H1 (cell line): ENCODE measurements at regions not wholly inside any gene's neighbourhood (a gene's known extent, or its start where the extent isn't known, plus 50 kb on each side); places are given as distances from the start of the nearest gene placed in this dataset.

Source experiments
- CREB1 ChIP-seq: IDR thresholded peaks from 2 replicates; pipeline ENCODE4 v1.6.1; 2012; ENCODE audit warnings: inconsistent platforms
- CTBP2 ChIP-seq: IDR thresholded peaks from 2 replicates; pipeline ENCODE4 v1.7.0; 2011; ENCODE audit warnings: borderline replicate concordance, mild to moderate bottlenecking, moderate library complexity, mixed read lengths, low read length; ENCODE audit not compliant: insufficient read depth, insufficient read length
- JUN ChIP-seq: IDR thresholded peaks from 2 replicates; pipeline ENCODE4 v1.6.1; 2011; ENCODE audit warnings: low read depth, mild to moderate bottlenecking, improper control_type of control experiment, low read length
- TAF1 ChIP-seq: IDR thresholded peaks from 2 replicates; pipeline ENCODE4 v1.6.1; 2011; ENCODE audit warnings: mild to moderate bottlenecking, low read depth, low read length
- TF ChIP-seq, protein P1 (sequence below): IDR thresholded peaks from 2 replicates; pipeline ENCODE4 v1.6.1; 2011; ENCODE audit warnings: low read length, improper control_type of control experiment

DNA sequence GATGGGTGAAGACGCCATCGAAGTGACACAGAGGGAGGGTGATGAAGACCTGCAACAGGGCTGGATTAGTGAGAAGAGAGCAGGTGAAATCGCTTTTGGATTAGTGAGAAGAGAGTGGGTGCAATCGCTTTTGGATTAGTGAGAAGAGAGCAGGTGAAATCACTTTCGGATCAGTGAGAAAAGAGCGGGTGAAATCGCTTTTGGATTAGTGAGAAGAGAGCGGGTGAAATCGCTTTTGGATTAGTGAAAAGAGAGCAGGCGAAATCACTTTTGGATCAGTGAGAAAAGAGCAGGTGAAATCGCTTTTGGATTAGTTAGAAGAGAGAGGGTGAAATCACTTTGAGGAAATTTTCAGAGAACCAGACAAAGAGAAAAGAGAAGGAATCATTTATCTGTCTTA is 67.2 kb upstream of the TRIO start (continued):
- TF ChIP-seq JUN = no peak
- no peak for TF ChIP-seq CTBP2
- TF ChIP-seq CREB1 = no peak
- TF ChIP-seq TAF1 = no peak
- TF ChIP-seq, protein P1, sequence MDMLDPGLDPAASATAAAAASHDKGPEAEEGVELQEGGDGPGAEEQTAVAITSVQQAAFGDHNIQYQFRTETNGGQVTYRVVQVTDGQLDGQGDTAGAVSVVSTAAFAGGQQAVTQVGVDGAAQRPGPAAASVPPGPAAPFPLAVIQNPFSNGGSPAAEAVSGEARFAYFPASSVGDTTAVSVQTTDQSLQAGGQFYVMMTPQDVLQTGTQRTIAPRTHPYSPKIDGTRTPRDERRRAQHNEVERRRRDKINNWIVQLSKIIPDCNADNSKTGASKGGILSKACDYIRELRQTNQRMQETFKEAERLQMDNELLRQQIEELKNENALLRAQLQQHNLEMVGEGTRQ = no peak
